GM23248 (cell line): ENCODE measurements at regions not wholly inside any gene's neighbourhood (a gene's known extent, or its start where the extent isn't known, plus 50 kb on each side); places are given as distances from the start of the nearest gene placed in this dataset.

Experiments
- EZH2 ChIP-seq: fragments of 200-600 bp; sonication (generic); IDR thresholded peaks from 2 replicates; pipeline ENCODE4 v1.6.1; 2018; ENCODE audit warnings: antibody characterized with exemption, mild to moderate bottlenecking; ENCODE audit not compliant: insufficient read depth, poor library complexity, severe bottlenecking
- EZH2phosphoT487 ChIP-seq: fragments of 200-600 bp; sonication (generic); IDR thresholded peaks from 2 replicates; pipeline ENCODE4 v1.6.1; 2018; ENCODE audit warnings: antibody characterized with exemption, moderate library complexity, mild to moderate bottlenecking, low read depth; ENCODE audit not compliant: insufficient read depth

DNA sequence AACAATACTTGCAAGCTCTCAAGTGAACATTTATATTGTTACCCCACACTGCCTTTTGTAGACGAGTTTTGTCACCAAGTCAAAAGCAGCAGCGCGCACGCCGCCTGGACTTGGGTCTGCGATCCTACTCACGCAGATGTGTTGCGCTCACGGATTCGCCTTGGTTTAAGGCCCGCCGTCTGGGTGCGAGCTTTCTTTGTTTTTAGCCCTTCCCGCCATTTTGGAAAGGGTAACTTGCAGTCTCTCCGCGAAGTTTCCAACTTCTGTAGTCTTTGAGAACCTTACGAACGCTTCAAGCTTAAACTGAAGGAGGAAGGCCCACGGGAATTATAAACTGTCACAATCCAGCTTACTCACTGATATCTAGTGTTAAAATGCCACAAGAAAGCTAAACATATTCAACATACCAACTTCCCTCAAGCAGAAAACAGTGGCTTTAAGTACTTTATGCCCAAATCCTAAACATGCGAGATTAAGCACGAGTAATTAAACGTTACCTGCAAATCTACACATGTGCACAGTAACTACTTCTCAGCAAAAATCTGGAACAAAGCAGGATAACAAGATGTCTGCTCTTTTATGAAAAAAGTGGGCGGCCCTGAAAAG, 80.4 kb upstream of the BTN3A2 start:
- TF ChIP-seq EZH2phosphoT487 (no peak), EZH2 (no peak)
